IMR-90 (cell line): ENCODE measurements at regions not wholly inside any gene's neighbourhood (a gene's known extent, or its start where the extent isn't known, plus 50 kb on each side); places are given as distances from the start of the nearest gene placed in this dataset.

Source experiments
- BHLHE40 ChIP-seq: fragments of 150-350 bp; IDR thresholded peaks from 2 replicates; pipeline ENCODE4 v1.6.1; 2016; ENCODE audit warnings: mild to moderate bottlenecking, low read depth, low read length
- CEBPB ChIP-seq: IDR thresholded peaks from 2 replicates; pipeline ENCODE4 v1.6.1; 2012; ENCODE audit warnings: low read depth, low read length, improper control_type of control experiment
- CTCF ChIP-seq: conservative IDR thresholded peaks from 2 replicates; pipeline ENCODE4 v1.5.1; 2012; ENCODE audit warnings: mild to moderate bottlenecking, low read depth, low read length, improper control_type of control experiment
- MAFK ChIP-seq: IDR thresholded peaks from 2 replicates; pipeline ENCODE4 v1.6.1; 2012; ENCODE audit warnings: low read depth, low read length, improper control_type of control experiment
- MXI1 ChIP-seq: IDR thresholded peaks from 2 replicates; pipeline ENCODE4 v1.6.1; 2012; ENCODE audit warnings: low read depth, mild to moderate bottlenecking, low read length, moderate library complexity, borderline replicate concordance
- POLR2A ChIP-seq: IDR thresholded peaks from 2 replicates; pipeline ENCODE4 v1.6.1; 2012; ENCODE audit warnings: mild to moderate bottlenecking, low read depth, low read length
- RAD21 ChIP-seq: IDR thresholded peaks from 2 replicates; pipeline ENCODE4 v1.6.1; 2012; ENCODE audit warnings: low read length, improper control_type of control experiment
- SMC3 ChIP-seq: fragments of 150-350 bp; IDR thresholded peaks from 2 replicates; pipeline ENCODE4 v1.6.1; 2016; ENCODE audit warnings: low read depth, mild to moderate bottlenecking, antibody characterized with exemption, low read length, moderate library complexity
- TF ChIP-seq, protein P1 (sequence below): fragments of 150-350 bp; IDR thresholded peaks from 2 replicates; pipeline ENCODE4 v1.6.1; 2017; ENCODE audit warnings: mild to moderate bottlenecking, antibody characterized with exemption, low read length, low read depth

GRCh38 chr14:40123816-40124215 is 691.6 kb upstream of the FBXO33 start:
- no peak for TF ChIP-seq BHLHE40
- TF ChIP-seq CTCF, result no peak
- no peak for TF ChIP-seq POLR2A
- TF ChIP-seq, protein P1, sequence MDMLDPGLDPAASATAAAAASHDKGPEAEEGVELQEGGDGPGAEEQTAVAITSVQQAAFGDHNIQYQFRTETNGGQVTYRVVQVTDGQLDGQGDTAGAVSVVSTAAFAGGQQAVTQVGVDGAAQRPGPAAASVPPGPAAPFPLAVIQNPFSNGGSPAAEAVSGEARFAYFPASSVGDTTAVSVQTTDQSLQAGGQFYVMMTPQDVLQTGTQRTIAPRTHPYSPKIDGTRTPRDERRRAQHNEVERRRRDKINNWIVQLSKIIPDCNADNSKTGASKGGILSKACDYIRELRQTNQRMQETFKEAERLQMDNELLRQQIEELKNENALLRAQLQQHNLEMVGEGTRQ, result no peak
- no peak for TF ChIP-seq MXI1
- no peak for TF ChIP-seq RAD21
- no peak for TF ChIP-seq MAFK
- TF ChIP-seq CEBPB, result no peak
- TF ChIP-seq SMC3, result no peak
